ENCODE measurements at regions not wholly inside any gene's neighbourhood (a gene's known extent, or its start where the extent isn't known, plus 50 kb on each side); places are given as distances from the start of the nearest gene placed in this dataset.

GRCh38 chr2:57563015-57563414 lies 483.6 kb upstream of the VRK2 start:
- TF ChIP-seq, protein P1, sequence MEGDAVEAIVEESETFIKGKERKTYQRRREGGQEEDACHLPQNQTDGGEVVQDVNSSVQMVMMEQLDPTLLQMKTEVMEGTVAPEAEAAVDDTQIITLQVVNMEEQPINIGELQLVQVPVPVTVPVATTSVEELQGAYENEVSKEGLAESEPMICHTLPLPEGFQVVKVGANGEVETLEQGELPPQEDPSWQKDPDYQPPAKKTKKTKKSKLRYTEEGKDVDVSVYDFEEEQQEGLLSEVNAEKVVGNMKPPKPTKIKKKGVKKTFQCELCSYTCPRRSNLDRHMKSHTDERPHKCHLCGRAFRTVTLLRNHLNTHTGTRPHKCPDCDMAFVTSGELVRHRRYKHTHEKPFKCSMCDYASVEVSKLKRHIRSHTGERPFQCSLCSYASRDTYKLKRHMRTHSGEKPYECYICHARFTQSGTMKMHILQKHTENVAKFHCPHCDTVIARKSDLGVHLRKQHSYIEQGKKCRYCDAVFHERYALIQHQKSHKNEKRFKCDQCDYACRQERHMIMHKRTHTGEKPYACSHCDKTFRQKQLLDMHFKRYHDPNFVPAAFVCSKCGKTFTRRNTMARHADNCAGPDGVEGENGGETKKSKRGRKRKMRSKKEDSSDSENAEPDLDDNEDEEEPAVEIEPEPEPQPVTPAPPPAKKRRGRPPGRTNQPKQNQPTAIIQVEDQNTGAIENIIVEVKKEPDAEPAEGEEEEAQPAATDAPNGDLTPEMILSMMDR (IDR thresholded peaks at IDR 0.05): no peak
- TF ChIP-seq GATA2 (CRISPR knock-in tag; IDR thresholded peaks at IDR 0.05): no peak
- TF ChIP-seq YY1 (IDR thresholded peaks at IDR 0.05; ENCODE audit: low read depth): no peak
- TF ChIP-seq MAX (IDR thresholded peaks at IDR 0.05; ENCODE audit: low read depth): no peak
- TF ChIP-seq, protein P2, sequence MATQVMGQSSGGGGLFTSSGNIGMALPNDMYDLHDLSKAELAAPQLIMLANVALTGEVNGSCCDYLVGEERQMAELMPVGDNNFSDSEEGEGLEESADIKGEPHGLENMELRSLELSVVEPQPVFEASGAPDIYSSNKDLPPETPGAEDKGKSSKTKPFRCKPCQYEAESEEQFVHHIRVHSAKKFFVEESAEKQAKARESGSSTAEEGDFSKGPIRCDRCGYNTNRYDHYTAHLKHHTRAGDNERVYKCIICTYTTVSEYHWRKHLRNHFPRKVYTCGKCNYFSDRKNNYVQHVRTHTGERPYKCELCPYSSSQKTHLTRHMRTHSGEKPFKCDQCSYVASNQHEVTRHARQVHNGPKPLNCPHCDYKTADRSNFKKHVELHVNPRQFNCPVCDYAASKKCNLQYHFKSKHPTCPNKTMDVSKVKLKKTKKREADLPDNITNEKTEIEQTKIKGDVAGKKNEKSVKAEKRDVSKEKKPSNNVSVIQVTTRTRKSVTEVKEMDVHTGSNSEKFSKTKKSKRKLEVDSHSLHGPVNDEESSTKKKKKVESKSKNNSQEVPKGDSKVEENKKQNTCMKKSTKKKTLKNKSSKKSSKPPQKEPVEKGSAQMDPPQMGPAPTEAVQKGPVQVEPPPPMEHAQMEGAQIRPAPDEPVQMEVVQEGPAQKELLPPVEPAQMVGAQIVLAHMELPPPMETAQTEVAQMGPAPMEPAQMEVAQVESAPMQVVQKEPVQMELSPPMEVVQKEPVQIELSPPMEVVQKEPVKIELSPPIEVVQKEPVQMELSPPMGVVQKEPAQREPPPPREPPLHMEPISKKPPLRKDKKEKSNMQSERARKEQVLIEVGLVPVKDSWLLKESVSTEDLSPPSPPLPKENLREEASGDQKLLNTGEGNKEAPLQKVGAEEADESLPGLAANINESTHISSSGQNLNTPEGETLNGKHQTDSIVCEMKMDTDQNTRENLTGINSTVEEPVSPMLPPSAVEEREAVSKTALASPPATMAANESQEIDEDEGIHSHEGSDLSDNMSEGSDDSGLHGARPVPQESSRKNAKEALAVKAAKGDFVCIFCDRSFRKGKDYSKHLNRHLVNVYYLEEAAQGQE (IDR thresholded peaks at IDR 0.05; ENCODE audit: low read depth, low read length): no peak
- TF ChIP-seq SMC3 (IDR thresholded peaks at IDR 0.05; ENCODE audit: low read depth, low read length): no peak
- no peak for TF ChIP-seq RAD21 (IDR thresholded peaks at IDR 0.05; ENCODE audit: low read length)
- no peak for TF ChIP-seq EZH2phosphoT487 (IDR thresholded peaks at IDR 0.05; ENCODE audit: borderline replicate concordance, low read depth)
- TF ChIP-seq RCOR1 (IDR thresholded peaks at IDR 0.05; ENCODE audit: low read length): no peak
- TF ChIP-seq MXI1 (IDR thresholded peaks at IDR 0.05; ENCODE audit: low read depth, low read length): no peak
- TF ChIP-seq POLR2AphosphoS5 (IDR thresholded peaks at IDR 0.05; ENCODE audit: low read depth, low read length): no peak
- no peak for TF ChIP-seq MEF2A (IDR thresholded peaks at IDR 0.05; ENCODE audit: borderline replicate concordance, low read depth)
- no peak for TF ChIP-seq ZBTB33 (IDR thresholded peaks at IDR 0.05; ENCODE audit: borderline replicate concordance, low read depth)
